ENCODE measurements at regions not wholly inside any gene's neighbourhood (a gene's known extent, or its start where the extent isn't known, plus 50 kb on each side); places are given as distances from the start of the nearest gene placed in this dataset.

DNA sequence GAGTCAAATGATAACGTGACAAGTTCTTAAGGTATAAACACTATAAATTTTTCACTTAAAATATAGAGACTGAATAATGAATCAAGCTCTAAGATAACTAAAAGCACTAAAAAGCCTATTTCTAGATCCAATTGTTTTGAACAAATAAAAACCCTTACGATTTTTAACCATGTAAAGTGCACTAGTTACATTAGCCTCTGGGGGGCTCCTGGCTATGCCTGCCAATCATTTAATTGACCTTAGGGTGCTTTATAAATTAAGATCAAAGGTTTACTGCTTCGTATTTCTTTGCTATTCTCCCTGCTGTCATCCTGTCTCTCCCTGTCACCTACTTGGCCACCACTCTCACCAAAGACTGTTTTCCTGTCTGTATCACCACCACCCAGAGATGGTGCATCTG is 133.4 kb downstream of the ESM1 start:
- TF ChIP-seq EZH2phosphoT487 (IDR thresholded peaks at IDR 0.05; ENCODE audit: borderline replicate concordance): no peak
- TF ChIP-seq, protein P1, sequence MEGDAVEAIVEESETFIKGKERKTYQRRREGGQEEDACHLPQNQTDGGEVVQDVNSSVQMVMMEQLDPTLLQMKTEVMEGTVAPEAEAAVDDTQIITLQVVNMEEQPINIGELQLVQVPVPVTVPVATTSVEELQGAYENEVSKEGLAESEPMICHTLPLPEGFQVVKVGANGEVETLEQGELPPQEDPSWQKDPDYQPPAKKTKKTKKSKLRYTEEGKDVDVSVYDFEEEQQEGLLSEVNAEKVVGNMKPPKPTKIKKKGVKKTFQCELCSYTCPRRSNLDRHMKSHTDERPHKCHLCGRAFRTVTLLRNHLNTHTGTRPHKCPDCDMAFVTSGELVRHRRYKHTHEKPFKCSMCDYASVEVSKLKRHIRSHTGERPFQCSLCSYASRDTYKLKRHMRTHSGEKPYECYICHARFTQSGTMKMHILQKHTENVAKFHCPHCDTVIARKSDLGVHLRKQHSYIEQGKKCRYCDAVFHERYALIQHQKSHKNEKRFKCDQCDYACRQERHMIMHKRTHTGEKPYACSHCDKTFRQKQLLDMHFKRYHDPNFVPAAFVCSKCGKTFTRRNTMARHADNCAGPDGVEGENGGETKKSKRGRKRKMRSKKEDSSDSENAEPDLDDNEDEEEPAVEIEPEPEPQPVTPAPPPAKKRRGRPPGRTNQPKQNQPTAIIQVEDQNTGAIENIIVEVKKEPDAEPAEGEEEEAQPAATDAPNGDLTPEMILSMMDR (conservative IDR thresholded peaks at IDR 0.05; ENCODE audit: low read length): peak; percentile 64

Measured in Loucy (cell line).